KBM-7 (cell line): ENCODE measurements at regions not wholly inside any gene's neighbourhood (a gene's known extent, or its start where the extent isn't known, plus 50 kb on each side); places are given as distances from the start of the nearest gene placed in this dataset.
"Not testable (repeated sequence)": the region's sequence is repeated elsewhere in the genome, so short reads cannot be mapped to it uniquely, and the experiment has no call there.

Experiments used
- DNase-seq: peaks from one replicate; pipeline ENCODE4 v3.0.0-alpha.2; 2015
- in situ Hi-C: fragments of 300-500 bp; cut with MboI; formaldehyde crosslinking; loops from 2 replicates; pipeline ENCODE4 v1.14.3; 2020; ENCODE audit warnings: low sequenced_read_pairs, low pct_unique_long_range_greater_than_20kb, mixed read lengths

DNA sequence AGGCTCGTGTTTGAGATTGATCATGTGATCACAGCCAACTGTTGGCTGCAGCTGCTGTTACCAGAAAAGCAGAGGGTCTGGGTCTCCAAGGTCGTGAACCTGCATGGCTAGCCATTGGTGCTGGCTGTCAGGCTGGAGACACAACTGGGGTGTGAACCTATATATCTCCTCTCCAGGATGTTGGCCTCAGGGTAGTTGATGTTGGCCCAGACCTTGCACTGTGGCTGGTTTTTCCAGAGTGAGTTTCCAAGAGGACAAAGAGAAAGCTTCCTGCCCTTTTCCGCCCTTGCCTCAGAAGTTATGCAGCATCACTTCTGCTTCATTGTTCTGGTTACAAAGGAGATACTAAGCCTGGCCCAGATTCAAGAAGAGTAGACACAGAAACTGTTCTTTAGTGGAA is 607.8 kb upstream of the HS3ST1 start:
- in situ Hi-C loops: no loop called here
- DNase-seq: no peak

DNA sequence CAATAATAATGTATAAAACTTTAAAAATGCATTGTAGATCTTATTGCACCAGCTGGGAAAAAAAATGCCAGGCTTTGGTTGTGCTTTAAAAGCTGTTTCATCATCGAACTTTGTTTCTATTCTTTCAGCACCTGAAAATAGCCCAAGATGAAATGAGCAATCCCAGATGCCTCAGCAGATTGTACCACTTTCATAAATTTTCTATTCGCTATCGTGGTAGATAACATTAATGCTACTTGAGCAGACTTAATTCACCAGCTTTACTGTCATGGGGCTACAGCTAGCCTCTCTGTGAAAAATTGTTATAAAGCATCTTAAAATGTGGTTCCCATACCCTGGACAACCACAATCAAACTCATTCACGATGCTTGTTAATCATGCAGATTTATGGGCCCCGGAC is 599.6 kb upstream of the HS3ST1 start:
- in situ Hi-C loops: no loop called here

DNA sequence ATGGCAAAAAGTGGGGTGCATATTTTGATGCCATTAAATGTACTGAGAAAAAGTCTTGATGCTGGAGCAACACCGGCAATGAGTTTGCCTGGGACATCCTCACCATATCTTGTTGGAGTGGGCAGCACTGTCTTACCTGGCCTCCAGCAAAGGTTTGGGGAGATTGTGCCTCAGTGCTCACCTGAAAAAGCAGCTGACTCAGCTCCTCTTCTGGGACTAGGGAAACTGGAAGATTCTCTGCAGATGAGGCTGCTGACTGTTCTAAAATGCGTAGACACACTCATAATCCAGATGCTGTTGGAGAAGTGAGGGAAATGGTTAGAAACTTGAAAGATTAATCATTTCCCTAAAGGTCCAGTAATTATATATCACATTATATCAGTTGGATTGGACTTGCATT is 593.7 kb upstream of the HS3ST1 start:
- in situ Hi-C loops: no loop called here
- no peak for DNase-seq

More for the DNA sequence above, 599.6 kb upstream of the HS3ST1 start:
- no peak for DNase-seq

DNA sequence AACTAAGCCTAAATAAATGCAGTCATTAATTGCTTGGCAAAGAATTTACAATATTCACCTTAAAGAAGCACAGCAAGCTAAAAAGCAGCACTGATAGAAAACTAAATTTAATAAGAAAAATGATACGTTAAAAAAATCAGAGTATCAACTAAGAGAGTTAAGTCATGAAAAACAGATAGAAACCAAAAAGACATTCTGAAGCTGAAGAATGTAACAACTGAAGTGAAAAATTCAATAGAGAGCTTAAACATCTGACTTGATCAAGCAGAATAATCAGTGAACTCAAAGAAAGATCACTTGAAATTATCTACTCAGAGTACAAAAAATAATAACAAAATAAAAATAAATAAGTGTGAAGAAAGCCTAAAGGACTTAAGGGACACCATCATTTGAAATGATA is 588.0 kb upstream of the HS3ST1 start:
- DNase-seq: no peak
- in situ Hi-C loops: no loop called here

DNA sequence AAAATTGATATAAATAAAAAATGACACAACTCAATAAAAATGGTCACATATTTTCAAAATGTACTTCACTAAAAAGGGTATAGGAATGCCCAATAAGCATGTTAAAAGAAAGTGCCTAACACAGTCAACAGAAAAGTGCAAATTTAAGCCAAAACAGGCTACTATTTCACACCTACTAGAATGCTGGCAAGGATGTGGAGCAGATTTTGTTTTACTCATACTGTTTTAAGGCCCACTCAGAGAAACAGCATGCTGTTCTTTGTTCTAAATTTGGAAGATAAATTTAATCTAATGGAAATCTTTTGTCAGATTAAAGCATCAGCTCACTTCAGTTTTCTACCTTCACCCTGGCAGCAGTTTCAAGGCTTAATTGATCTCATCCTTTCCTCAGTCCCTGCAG is 576.8 kb upstream of the HS3ST1 start:
- DNase-seq: no peak
- in situ Hi-C loops: no loop called here

DNA sequence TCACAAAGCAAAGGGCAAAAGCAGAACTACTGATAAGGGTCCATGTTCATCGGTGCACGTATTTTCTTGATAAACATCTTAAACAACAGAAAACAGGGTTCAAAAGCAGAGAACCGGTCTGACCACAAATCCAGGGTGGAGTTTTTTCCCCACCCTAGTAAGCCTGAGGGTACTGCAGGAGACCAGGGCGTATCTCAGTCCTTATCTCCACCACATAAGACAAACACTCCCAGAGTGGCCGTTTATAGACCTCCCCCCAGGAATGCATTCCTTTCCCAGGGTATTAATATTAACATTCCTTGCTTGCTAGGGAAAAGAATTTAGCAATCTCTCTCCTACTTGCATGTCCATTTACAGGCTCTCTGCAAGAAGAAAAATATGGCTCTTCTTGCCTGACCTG is 567.9 kb upstream of the HS3ST1 start:
- DNase-seq, in situ Hi-C loops: not testable (repeated sequence)

DNA sequence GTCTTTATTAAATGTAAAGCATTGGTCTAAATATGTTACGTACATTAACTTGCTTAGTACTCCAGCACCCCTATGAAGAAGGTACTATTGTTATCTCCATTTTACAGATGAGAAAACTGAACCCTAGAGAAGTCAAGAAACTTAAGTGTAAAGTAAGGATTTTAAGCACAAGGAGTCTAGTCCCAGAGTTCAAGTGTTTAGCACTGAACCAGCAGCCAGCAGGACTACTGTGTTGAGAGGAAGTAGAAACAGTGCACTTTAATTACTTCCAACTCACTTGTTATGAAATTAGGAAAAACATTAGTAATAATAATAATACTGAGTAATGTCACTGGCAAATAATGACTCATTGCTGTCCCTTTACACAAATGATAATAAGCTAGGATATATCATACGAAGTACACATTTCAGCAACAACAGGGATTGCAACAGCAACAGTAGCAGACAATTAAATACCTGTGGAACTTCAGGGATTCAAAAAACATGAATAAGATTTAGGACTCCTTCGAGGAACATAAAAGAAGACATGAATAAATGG is 548.1 kb upstream of the HS3ST1 start:
- in situ Hi-C loops: no loop called here
- DNase-seq: no peak

DNA sequence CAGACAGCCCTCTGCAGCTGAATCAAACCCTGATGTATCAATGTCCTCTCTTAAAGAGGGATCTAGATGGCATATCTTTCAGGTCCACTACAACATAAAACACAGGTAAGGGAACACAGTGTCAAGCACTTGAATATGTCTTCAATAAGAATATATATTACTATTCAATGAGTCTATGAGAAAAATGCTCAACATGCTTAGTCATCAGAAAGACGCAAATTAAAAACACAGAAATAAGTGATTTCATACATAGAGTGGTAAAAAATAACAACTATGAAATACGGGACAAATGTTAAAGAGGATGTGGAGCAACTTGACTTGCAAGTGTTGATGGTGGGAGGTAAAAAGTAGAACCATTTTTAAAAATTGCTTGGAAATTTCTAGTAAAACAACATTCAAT is 544.6 kb upstream of the HS3ST1 start:
- in situ Hi-C loops: no loop called here
- DNase-seq: no peak

DNA sequence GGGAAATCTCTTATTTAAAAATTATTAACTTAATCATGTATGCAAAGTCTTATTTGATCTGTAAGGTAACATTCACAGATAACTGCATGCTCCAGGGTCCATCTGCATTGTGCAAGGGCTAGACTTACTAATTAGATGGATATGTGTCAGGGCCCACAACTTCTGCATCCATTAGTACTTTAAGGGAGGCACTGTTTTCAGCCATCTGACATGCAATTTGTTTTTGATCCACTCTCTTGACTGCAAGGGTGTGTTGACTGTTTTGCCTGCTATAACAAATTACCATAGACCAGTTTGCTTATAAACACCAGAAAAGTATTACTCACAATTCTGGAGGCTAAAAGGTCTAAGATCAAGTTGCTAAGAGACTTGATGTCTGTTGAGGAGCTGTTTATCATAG is 542.1 kb upstream of the HS3ST1 start:
- in situ Hi-C loops: no loop called here
- DNase-seq: no peak

DNA sequence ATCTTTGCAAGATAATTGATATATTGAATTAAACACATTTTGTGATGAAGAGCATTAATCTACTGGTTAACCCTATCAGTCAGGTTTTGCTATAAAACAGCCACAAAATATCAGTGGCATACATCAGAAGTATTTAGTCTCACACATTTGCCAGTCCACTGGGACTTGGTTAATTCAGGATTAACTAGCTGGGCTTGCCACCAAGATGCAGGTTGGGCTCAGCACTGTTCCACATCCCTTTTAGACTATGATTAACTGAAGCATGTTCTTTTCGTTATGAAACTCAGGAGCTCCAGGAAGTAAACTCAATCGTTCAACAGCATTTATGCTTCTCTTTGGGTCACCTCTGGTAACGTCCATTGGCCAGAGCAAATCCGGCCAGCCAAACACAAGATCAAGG is 538.1 kb upstream of the HS3ST1 start:
- in situ Hi-C loops: no loop called here
- no peak for DNase-seq

DNA sequence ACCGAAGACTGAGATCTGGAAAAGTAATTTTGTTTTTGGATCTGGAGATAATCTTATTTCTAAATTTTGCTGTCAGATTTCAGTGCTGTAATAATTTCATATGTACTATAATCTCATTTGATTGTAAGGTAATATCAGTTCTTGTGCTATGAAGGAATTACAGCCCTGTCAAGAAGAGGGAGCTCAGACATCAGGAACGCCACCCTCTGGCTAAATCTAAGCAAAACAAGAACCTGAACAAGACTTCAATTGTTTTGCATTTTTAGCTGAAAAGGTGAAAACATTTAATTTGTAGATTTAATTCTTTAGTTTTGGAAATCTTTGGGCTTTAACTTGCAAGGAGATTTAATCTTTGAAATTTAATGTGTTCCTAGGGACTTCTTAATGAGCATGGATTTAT is 525.4 kb upstream of the HS3ST1 start:
- DNase-seq: peak; percentile 15

DNA sequence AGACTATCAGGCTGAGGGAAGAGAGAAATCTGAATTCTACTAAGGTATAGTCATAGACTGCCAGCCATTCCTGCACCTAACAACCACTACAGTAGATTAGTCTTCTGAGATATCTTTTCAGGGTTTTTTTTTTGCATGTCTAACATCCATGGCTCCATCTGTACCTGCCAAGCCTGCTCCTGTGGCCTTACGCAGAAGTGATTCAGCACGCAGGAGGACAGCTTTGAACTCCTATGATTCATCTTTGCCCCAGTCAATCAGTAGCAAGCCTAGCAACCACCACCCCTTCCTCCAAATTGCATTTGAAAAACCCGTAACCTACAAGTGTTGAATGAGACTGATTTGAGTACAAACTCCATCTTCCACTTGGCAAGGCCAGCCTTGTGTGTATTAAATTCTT is 520.7 kb upstream of the HS3ST1 start:
- in situ Hi-C loops: no loop called here
- DNase-seq: no peak

More for the DNA sequence above, 525.4 kb upstream of the HS3ST1 start:
- in situ Hi-C loops: no loop called here

DNA sequence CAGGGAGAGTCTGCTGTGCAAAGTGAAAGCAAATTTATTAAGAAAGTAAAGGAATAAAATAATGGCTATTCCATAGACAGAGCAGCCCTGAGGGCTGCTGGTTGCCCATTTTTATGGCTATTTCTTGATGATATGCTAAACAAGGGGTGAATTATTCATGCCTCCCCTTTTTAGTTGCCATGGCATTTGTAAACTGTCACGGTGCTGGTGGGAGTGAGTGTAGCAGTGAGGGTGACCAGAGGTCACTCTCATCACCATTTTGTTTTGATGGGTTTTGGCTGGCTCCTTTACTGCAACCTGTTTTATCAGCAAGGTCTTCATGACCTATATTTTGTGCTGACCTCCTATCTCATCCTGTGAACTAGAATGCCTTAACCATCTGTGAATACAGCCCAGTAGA is 518.9 kb upstream of the HS3ST1 start:
- DNase-seq, in situ Hi-C loops: not testable (repeated sequence)

DNA sequence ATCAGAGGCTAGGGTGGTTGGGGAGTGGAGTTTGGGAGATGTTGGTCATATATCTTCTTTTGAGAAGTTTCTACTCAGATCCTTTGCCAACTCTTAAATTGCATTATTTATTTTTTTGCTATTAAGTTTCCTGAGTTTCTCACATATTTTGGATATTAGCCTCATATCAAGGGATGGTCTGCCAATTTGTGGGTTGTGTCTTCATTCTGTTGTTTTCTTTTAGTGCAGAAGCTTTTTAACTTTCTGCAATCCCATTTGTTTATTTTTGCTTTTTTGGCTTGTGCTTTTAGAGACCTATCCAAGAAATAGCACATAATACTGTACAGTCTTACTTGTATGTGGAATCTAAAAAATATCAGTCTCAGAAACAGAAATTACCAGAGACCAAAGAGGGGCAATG is 509.2 kb upstream of the HS3ST1 start:
- in situ Hi-C loops: no loop called here
- DNase-seq: no peak

DNA sequence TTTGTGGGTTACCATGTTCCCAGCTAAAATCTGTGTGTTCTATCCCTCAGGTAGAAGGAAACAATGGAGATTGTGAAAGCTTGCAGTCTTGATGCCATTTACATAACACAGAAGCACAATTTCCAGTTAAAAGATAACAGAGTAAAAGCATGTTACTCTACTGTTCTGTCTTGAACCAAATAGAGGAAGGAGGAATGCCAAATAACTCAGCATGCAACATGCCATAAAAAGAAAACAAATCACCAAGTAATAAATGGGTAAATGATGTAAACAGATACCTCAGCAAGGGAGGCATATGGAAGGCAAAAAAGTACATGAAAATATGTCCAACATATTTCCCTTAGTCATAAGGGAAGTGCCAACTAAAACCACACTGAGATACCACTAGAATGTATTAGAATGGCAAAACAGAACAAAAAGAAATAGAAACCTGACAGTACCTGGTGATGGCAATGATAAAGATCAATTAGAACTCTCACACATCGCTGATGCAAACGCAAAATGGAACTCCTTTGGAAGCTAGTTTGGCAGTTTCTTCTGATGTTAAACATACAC is 502.6 kb upstream of the HS3ST1 start:
- no peak for DNase-seq
- in situ Hi-C loops: no loop called here

DNA sequence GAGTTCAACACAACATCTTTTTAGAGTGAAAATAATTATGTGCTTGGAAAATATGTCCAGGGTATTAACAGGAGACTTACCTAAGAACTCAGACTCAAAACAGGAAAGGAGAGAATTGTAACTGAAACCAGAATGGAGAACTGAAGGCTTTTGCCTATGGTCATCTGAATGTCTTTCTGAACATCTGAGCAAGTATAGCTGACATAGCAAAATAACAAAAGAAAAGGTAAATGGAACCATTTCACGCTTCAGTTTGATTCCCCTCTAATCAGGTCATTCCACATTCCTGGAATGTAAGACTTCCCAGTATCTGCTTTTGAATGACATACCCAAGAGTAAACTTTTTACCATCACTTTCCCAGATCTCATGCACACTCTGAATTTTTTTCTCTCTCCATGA is 500.4 kb upstream of the HS3ST1 start:
- no peak for DNase-seq
- in situ Hi-C loops: no loop called here

DNA sequence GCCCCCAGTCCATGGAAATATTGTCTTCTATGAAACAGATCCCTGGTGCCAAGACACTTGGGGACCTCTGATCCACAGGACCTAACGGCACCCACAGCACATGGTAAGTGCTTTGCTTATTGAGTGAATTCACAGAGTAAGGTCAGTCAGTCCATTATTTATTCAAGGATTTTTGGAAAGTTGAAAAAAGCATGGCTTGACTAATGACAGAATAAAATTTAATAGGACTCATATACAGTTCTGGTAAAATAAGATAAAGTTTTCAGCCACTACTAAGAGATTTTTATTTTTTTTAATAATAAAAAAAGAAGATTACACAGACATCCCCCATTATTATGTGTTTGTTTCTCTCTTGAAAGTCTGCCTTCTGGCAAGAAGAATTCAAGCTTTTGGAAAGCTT is 490.6 kb upstream of the HS3ST1 start:
- in situ Hi-C loops: no loop called here
- DNase-seq: no peak

DNA sequence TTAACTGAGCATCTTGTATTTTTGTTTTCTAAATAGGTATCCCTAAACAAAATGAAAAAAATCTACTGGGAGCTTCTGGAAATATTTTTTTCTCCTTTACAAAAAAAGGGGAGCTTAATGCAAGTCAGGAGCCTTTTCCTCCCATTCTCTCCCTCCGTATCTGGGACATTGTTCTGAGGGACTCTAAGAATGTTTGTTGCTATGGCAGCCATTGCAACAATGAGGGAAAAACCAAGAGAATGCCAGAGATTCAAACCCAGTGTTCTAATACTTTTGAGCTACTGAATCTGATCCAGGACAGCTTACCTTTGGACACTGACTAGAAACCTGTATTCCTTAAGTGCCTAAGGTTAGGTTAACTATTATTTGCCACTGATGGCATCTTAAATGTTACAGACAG is 485.7 kb upstream of the HS3ST1 start:
- in situ Hi-C loops: no loop called here
- DNase-seq: no peak

DNA sequence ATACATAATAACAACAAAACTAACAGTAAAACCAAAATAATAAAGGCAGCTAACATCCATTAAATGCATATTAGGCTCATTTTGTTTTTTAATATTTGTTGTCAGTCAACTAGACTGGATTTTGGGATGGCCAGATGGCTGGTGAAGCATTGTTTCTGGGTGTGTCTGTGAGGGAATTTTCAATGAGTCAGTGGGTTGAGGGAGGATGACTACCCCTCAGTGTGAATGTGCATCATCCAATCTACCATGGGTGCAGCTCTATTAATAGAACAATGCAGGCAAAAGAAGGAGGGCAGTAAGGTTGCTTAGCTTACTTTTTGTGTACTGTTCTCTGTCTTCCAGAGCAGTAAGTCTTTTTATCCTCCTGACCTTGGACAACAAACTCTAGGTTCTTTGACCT is 484.2 kb upstream of the HS3ST1 start:
- in situ Hi-C loops: no loop called here
- DNase-seq: no peak

DNA sequence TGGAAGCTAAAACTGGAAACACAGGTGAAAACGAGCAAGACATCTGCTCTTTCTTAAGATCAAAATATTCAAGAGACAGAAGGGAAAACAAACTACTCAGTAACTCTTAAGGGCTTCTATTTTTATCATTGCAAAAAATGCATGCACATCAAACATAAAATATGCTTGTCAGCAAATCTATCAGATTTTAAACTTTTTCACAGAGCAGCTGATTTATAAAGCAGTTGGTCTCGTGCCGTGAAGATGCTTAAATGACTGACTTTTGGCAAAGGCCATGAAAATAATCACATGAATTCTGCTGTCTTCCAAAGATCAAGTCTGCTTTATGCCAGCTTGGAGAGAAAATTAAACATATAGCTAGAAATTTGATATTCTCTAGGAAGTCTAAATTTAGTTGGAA is 482.1 kb upstream of the HS3ST1 start:
- in situ Hi-C loops: no loop called here
- no peak for DNase-seq

DNA sequence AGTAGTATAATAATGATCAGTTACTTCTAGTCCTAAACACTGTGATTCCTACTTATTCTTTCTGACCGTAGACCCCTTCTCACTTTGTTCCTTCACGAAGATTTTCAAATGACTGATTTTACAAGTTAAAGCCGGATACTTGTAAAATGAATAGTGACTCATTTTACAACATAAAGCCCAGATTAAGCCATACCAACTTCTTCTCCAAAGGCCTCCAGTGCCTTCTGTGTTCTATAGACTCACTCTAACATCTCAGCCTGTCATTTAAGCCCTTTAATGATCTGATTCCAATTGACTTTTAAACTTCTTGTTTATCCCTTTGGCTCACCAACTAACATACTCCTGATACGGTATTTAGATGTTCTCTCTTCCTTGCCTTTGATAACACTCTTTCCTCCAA is 480.0 kb upstream of the HS3ST1 start:
- DNase-seq: no peak
- in situ Hi-C loops: no loop called here

DNA sequence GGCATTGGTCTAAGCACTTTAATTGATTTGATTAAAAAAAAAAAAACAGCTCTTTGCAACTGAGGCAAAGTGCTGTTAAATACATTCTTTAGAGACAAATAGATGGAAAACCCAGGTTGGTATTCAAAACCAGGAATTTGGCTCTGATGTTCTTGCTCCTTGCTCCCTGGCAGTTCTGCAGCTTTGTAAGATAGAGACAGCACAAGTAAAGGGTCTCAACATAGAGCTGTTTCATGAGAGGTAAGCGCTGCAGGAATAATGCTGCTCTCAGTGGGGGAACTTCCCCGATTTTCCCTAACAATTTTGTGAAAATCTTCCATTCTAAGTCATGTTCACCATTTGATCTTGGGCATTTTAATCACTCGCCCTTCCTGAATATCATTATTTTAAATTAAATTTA is 479.5 kb upstream of the HS3ST1 start:
- DNase-seq: no peak

More for the DNA sequence above, 479.5 kb upstream of the HS3ST1 start:
- in situ Hi-C loops: no loop called here
